Activated CD4-positive, CD25-positive, alpha-beta regulatory T cell treated with anti-CD3 and anti-CD28 coated beads, Interleukin-2, amount 50 U/mL, for 72 hours (primary cell): ENCODE measurements at regions not wholly inside any gene's neighbourhood (a gene's known extent, or its start where the extent isn't known, plus 50 kb on each side); places are given as distances from the start of the nearest gene placed in this dataset.

Experiments used
- DNase-seq: peaks from one replicate; pipeline ENCODE4 v3.0.0; 2021

DNA sequence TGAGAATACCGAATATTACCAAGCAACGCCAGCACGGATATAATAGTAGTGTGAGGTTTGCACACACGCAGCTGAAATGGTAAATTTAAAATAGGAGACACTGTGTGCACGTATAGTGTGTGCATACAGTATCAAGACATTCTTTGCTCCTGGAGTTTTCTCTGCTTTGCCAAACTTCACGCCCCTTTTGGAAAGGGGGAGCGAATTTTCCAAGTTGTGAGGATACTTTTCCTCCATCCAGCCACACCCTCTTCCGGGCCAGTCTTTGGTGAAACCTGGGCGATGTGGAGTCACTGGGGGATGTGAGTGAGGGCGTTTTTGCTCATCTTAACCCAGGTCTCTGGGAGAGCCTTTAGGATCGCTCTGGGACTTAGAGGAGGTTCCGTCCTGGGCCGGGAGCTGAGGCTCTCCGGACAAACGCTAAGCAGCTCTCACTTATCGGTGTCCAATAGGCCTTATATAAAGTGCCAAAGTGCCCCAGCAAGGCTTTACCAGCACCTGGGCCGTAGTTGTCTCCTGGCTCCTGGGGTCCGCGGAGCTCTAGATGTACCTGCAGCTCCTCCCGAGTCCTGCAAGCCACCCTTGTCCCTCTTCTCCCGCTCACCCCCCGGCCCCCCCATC, 160.0 kb upstream of the MKI67 start:
- DNase-seq = no peak

DNA sequence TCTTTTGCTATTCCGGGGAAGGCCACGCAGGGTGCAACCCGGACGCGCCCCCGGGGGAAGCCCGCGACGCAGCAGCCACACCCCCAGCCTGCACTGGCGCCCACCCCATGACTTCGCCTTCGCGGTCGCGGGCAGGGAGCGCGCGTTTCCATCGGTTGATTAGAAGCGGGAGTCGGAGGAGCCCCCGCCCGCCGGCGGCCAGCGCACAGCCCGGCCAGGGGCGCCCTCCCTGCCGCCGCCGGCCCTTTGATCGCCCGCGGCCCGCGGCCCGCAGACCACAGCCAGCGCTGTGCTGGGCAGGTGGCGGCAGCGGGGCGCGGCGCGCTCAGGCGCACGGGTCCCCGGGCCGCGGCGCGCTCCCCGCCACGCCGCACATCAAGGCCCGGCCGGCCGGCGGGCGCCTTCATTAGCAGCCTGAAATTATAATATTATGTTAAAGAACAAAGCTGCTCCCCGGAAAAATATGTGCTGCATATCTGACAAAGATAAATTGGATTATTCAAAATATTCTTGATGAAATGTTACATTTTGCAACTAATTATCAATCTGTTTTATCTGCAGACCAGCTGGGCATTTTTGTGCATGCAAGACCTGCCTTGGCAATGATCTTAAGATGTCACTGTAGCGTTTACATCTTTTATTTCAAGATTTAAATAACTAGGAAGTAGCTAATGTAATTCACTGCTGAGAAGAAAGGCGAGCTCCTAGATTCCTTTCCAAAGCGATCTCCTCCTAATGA, 160.7 kb upstream of the MKI67 start:
- no peak for DNase-seq

DNA sequence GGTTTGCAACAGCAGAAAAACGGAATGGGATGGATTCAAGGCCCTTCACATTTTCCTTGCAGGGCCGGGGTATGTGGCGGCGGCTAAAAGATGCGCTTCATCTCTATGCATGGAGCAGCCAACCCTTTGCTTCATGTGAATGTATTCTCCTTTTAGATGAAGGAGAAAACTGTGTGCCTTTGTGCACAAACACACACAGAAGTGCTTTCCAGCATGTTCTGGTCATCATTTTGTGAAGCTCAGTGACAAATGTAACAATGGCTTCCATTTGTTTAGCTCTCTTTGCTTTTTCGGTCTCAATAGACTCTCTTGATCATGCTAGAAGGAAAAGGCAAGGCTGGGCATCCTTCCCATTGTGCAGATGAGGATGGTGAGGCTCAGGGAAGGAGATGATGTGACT, 161.7 kb upstream of the MKI67 start:
- DNase-seq = no peak

DNA sequence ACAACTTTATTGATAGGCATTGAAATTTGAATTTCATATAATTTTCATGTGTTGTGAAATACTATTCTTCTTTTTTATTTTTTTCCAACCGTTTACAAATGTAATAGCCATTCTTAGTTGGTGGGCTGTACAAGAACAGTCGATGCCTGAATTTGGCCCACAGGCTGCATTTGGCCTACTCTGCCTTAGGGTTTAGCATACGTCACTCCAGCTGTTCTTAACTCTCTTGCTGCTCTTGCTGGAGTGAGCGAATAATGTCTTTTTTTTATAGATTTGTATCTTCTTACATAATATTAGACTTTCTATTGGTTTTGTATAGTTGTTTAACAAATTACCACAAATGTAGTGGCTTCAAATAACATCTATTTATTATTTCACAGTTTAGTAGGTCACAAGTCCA, 163.4 kb upstream of the MKI67 start:
- DNase-seq = no peak

DNA sequence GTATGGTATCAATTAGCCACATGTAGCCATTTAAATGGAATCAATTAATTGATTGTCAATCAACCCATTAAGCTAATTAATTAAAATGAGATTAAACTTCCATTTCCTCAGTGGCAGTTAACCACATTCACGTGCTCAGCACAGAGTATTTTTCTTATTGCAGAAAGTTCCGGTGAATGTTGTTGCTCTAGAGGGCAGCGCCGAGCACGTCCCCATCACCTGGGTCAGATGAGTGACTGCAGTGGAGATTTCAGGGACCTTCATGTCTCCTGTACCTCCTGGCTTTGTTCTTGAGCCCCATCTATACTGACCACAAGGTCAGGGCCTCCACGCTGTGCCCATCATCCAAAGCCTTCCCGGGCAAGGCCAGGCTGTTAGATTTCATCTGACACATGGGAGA, 168.8 kb upstream of the MKI67 start:
- DNase-seq = no peak

DNA sequence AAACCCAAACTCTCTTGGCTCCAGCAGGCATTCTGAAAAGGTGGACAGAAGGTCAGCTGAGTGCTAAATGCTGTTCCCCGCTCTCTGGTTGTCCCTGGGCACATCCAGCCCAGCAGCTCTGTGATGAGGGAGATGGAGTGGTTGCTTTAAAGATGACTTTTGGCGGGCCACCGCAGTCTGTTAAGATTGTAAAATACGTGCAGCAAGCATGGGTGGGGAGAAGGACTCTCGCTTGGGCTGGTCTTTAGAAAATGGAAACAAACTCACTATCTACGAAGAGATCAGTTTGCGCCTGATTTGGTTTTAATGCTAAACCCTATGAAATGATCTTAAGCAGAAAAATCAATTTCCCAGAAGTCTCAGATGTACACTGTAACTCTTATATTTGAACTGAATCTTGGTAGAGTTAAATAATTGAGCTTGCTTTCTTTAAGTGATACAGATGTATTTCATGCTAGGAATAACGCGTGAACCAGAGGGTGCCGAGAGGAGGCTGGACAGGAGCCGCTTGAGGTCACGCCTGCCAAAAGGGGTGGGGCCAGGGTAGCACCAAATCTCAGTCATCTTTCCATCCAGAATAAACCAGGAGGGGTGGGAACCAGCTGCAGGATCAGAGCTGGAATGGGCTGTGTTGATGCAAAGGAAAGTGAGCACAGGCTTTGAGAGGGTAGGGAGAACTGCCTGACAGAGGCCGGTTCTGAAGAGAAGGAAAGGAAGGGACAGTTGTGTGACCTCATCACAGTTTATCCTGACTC, 170.2 kb upstream of the MKI67 start:
- no peak for DNase-seq

DNA sequence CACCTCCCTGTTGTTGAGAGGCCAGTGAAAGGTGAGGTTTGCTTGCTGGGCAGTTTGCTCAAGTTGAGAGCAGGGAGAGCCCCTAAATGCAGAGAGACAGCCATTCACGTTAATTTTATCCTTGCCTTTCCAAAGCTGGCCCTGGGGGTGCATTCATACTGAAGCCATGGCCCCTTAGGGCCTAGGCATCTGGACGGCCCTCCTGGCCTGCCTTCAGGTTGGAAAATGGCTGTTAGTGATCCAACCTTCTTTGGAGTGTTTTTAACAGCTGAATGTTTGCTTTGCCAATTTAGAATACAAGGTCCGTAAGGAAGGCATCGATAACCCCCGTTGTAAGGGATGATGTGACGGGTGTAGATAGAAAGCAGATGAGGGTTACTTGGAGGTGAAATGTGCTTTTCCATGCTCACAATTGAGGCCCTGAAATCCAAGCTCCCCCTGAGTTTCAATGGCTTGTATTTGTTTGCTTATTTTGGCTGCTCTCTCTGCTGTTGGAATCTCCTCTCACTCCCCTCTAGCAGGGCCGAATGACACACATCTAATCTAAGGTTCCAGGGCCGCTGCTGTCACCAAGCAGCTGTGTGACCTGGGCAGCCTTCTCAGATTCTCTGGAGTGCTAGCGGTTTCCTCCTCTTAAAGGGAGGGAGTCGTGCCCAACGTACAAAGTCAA, 171.6 kb upstream of the MKI67 start:
- no peak for DNase-seq

DNA sequence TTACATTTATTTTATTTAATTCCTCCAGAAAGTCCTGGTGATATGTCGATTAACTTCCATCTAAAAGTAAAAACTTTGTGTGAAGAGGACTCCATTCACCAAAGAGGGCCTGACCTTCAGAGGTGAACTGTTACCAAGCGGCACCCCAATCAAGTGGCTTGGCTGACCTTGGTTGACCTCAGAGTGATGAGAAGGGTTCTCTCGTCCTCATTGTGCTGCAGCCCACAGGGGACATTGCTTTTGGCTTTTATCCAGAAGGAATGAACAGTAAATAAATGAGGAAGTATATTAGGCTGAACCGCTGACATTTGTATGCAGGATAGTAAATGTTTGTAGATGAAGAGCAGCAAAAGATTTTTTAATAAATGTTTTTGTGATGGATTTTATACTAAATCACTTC, 172.4 kb upstream of the MKI67 start:
- no peak for DNase-seq

DNA sequence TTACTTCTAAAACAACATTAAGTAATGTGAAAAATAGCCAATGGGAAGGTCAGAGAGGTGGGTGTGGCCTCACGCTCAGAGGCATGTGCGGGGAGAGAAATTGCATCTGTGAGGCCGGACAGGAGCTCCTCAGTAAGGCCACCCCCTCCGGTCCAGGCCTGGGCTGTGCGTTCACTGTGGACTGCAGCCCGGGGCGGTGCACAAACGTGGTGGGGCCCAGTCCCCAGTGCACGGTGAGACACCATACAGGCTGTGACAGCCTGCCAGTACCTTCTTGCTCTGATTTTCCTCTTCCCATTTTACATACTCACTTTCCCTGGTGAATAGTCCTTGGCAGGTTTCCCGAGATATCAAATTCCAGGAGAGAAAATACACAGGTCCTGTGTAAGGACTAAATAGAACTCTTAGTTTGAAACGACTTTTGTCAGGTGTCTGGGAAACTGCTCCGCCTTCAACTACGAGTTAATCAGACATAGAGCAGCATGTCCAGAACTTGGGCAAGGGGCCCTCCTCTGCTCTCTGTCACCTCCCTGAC, 174.1 kb upstream of the MKI67 start:
- DNase-seq = no peak

DNA sequence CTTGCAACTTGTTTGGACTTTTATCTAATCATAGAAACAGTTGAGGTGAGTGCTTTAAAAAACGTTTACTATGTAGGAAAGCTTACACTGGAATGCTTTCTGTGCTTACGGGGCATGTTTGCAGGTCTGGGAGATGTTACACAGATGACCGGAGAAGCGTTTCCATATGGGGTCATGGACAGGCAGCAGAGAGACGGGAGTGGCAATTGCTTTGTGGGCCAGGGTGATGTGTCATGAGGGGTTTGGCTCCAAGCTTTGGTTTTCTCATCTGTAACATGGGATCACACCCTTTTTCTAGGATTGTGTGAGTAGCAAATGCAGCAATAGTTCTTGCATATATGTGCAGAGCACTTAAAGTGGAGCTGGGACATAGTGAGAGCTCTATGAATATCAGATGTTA, 174.8 kb upstream of the MKI67 start:
- no peak for DNase-seq

DNA sequence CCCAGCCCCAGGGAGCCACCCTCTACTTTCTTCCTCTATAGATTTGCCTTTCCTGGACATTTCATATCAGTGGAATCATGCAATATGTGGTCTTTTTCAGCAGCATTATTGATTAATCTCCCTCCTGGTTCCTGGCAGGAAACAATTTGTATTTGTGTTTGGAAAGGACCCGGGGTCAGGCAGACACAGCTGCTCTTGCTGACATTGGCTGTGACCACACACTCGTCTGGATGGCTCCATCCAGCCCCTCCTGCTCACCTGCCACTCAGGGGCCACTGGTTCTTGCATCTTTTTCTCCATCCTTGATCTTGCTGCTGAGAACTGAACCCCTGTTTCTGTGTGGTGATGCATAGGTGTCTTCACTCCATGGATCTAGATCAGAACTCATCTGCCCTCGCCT, 176.6 kb upstream of the MKI67 start:
- no peak for DNase-seq

DNA sequence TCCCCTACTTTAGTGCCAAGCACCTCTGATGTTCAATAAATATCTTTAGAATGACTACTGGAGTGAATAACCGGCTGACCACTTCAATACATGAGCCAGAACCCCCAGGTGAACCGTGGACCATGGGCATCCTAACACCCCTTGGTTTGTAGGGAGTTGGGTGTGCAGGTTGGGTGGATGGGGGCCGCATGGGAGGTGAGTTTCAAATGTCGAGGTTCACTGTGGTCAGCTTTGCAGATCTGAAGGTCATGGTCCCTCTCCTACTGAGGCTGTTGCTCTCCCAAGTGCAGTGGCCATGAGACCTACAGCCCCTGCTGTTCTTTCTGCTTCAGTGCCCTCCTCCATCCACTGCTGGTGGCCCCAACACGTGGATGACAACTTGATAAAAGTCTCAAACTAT, 178.0 kb upstream of the MKI67 start:
- DNase-seq = no peak

DNA sequence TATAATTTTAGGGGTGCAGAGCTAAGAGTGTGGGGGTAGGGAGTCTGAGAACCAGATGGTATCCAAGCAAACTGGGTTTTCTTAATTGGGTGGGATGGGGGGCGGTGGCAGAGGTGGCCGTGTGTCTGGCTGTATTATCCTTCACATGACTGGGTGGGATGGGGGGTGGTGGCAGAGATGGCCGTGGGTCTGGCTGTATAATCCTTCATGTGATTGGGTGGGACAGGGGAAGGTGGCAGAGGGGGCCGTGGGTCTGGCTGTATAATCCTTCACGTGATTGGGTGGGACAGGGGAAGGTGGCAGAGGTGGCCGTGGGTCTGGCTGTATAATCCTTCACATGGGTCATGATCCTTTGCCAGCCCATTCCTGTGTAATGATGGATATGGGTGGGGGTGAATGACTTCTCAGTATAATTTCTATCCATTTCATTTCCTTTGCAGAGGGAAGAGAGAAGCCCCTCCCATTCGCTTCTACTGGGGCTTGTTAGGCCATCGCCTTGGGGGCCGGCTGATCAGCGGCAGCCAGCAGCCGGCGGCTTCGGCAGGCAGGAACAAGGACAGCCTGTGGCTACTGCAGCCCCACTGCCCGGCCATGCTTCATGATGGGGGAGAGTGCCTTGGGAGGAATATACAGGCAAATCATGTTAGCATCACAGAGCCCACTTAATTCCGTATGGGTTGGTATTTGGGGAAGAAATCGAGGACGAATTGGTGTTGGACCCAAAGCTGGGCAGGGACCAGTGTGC, 179.6 kb upstream of the MKI67 start:
- DNase-seq = no peak

DNA sequence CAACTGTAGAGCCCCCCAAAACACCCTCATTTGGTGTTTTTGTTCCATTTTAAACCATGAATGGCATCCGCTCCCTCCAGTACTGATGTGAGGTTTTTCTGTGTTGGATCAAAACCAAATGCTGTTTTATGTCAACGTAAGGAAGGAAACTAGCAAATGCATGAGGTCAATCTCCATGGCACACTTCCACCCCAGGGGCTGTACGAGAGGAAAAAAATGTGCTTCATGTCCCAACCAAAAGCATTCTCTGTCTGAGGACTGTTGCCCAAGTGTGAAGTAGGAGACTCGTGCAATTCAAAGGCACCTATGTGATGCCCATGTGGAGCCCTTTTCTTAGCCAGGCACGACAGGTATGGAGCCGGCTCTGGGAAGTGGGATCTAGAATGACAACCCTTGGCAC, 180.3 kb upstream of the MKI67 start:
- DNase-seq = no peak

DNA sequence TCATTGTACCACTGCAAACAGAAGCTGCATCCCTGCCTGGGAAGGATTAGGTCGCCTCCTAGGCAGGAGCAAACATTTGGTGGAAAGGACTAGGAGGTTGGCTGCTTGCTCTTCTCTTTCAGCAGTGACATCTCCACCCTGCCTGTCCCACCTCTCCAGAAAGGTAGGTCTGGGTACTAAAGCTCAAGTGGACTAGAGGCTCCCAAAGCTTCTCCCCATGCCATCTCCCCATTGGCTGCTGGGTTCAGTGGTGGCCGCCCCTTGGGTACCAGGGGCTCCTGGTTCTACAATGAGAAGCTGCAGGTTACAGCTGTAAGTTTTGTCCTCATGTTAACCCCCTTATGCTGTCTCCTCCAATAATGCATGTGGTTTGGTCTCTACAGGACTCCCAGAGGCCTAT, 180.7 kb upstream of the MKI67 start:
- DNase-seq = no peak

DNA sequence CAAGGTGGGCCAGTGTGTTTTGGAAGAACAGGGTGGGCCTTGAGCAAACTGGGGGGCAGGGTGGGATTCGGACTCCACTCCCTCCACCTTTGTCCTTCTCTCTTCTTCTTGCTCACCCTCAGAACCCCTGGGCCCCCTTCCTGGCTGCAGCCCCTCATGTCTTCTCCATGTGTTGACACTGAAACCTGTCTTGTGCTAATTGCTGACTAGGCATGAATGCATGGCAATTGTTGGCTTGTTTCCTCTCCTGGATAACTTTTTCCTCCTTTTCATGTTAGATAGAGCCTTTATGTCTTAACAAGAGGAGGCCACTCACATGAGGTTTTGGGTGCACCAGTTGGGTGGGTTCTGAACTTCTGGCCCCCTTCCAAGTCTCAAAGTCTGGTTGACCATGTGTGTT, 181.6 kb upstream of the MKI67 start:
- DNase-seq = no peak

DNA sequence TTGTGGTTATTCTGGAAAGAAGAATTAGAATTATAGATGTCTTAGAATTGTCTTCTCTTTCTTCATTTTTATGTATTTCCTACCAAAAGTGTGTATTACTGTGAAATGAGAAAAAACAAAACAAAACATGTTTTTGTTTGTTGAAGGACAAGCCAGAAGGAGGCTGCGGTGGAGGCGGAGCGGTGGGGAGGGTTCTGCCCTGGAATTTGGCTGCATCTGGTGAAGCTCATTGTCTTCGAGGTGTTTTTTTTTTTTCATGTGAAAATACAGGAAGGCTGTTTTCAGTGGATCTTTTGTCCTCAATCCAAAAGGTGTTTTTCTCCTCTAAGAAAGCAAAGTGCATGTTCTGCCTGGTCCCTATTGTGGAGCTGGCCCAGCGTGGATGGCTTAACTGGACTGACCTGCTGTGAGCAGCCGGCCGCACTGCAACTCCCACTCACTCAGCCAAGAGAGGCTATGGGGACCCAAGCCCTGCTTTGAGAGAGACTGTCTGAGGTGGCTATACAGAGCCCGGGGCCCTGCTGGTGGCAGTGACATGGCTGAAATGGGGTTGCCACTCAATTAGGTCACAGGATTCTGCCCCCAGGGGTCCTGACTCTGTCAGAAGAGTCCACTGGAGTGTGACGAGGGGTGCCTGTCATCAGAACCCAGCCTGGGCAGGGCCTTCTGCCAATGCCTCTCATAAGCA, 184.9 kb upstream of the MKI67 start:
- DNase-seq = no peak

DNA sequence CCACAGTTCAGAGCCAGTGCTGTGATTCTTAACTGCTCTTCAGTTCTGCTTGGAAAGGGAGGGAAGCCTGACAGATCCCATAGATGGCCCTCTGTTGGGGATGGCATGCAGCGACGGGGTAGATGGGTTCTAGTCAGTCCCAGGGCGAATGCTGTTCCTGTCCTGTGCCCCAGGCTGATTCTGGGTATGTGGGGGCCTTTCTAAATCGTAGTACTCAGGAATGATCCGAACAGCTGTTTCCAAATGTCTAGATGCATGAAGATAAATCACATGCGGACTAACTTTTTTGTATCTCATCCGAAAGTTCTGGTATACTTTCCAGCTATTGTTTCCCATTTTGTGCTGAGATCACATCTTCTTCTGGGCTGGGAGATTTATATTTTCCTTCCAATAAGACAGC, 186.0 kb upstream of the MKI67 start:
- DNase-seq = no peak

DNA sequence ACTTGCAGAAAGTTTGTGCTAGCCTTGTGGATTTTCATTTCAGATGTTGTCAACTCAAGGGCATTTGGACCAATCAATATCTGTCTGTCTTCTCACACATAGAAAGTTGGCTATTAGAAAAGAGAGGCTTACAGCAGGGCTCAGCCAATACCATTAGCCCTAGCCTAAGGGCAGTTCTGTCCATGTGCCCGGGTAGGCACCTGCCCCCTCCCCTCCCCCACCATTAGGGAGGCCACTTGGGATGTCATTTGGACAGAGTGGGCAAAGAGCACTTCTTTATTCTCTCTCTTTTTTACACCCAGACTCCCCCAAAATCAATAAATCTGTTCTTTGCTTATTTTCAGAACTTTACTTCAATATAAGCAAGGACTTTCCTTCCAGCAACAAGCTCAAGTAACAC, 188.5 kb upstream of the MKI67 start:
- DNase-seq = no peak

DNA sequence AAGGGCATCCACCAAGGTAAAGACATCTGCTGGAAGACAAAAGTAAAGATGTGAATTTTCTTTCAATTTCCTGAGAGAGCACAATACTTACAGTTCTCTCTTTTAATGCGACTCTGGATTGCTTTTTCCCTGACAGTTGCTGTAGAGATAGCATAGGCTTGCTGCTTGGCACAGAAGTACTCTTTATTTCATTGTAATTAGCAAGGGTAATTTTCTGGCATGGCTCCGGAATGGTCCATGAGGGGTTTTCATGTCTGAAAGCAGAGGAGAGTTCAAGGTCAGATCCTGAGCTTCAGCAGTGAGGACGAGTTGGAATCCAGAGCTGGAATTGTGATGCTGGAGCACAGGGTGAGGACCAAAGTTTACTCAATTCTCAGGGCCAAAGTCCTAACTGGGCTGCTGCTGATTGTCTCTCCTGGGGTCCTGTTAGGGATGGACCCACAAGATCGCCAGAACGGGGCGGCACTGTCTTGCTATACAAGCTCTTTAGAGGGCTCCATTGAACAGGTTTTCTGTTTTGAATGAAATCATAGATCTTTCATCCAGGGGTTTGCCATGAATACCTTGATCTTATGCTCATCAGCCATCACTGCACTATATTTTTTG, 190.0 kb upstream of the MKI67 start:
- no peak for DNase-seq

DNA sequence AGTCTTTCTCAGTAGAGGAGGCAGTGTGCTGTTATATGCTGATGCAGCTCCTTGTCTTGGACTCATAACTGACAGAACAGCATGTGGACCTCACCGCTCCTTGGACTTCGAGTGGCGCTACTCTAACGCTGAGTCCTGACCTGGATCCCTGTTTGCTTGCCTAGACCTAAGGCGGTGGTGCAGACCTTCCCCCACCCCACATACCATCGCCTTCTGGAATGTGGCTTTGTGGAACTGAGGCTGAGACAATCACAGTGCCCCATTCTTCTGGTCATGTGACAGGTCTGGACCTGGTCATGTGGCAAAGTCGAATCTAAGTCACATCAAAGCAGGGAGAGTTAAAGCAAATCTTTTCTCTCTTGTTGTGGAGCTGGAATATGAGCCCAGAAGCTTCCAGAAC, 190.7 kb upstream of the MKI67 start:
- DNase-seq = no peak

DNA sequence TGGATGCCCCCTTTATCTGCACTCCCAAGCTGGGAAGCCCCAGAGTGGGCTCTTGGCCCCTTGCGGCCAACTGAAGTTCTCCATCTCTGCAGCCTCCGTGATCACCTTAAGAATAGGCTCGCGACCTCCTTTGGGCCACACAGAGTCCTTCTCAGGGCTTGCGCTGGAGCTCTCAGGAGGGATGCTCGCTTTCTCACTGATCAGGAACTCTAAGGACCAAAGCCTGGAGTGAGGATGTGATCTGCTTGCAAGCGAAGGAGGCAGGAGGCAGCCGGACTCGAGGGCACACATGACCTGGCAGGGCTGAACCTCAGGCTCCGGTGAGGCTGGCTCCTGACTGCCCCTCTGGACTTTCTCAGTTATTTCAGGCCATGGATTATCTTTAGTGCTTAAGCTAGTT, 192.1 kb upstream of the MKI67 start:
- no peak for DNase-seq
